ENCODE measurements at regions not wholly inside any gene's neighbourhood (a gene's known extent, or its start where the extent isn't known, plus 50 kb on each side); places are given as distances from the start of the nearest gene placed in this dataset.

GRCh38 chr13:33445024-33445423 is 159.5 kb upstream of the STARD13 start:
- no peak for DNase-seq (ENCODE audit: extremely low read depth, insufficient read length)
- TF ChIP-seq CTCF (IDR thresholded peaks at IDR 0.05; ENCODE audit: insufficient read depth, low read length, poor library complexity, severe bottlenecking): no peak
- H3K27me3 ChIP-seq (replicated peaks; ENCODE audit: control insufficient read depth, insufficient read depth, low read length): no peaks in the 10 kb centered on the region
- H3K4me3 ChIP-seq (replicated peaks; ENCODE audit: low read depth, low read length): no peak overlapping the region
- no peaks in the 10 kb centered on the region for H3K36me3 ChIP-seq (ENCODE audit: control insufficient read depth, insufficient read depth, low read length)

GRCh38 chr13:33445476-33445875 is 159.9 kb upstream of the STARD13 start:
- DNase-seq (ENCODE audit: extremely low read depth, insufficient read length): no peak
- H3K4me3 ChIP-seq (replicated peaks; ENCODE audit: low read depth, low read length): no peak overlapping the region
- no peaks in the 10 kb centered on the region for H3K27me3 ChIP-seq (replicated peaks; ENCODE audit: control insufficient read depth, insufficient read depth, low read length)
- no peaks in the 10 kb centered on the region for H3K36me3 ChIP-seq (ENCODE audit: control insufficient read depth, insufficient read depth, low read length)
- no peak for TF ChIP-seq CTCF (IDR thresholded peaks at IDR 0.05; ENCODE audit: insufficient read depth, low read length, poor library complexity, severe bottlenecking)

GRCh38 chr13:33446821-33447725 is 161.5 kb upstream of the STARD13 start:
- no peak for TF ChIP-seq CTCF (IDR thresholded peaks at IDR 0.05; ENCODE audit: insufficient read depth, low read length, poor library complexity, severe bottlenecking)
- H3K36me3 ChIP-seq (ENCODE audit: control insufficient read depth, insufficient read depth, low read length): no peaks in the 10 kb centered on the region
- no peak overlapping the region for H3K4me3 ChIP-seq (replicated peaks; ENCODE audit: low read depth, low read length)
- DNase-seq (ENCODE audit: extremely low read depth, insufficient read length): no peak
- no peaks in the 10 kb centered on the region for H3K27me3 ChIP-seq (replicated peaks; ENCODE audit: control insufficient read depth, insufficient read depth, low read length)

GRCh38 chr13:33448889-33449288 is 163.3 kb upstream of the STARD13 start:
- H3K4me3 ChIP-seq (replicated peaks; ENCODE audit: low read depth, low read length): no peak overlapping the region
- no peaks in the 10 kb centered on the region for H3K36me3 ChIP-seq (ENCODE audit: control insufficient read depth, insufficient read depth, low read length)

GRCh38 chr13:33450956-33451709 is 165.6 kb upstream of the STARD13 start:
- no peak for DNase-seq (ENCODE audit: extremely low read depth, insufficient read length)
- no peaks in the 10 kb centered on the region for H3K36me3 ChIP-seq (ENCODE audit: control insufficient read depth, insufficient read depth, low read length)
- no peak for TF ChIP-seq CTCF (IDR thresholded peaks at IDR 0.05; ENCODE audit: insufficient read depth, low read length, poor library complexity, severe bottlenecking)

More at GRCh38 chr13:33448889-33449288, 163.3 kb upstream of the STARD13 start:
- H3K27me3 ChIP-seq (replicated peaks; ENCODE audit: control insufficient read depth, insufficient read depth, low read length): no peaks in the 10 kb centered on the region
- no peak for TF ChIP-seq CTCF (IDR thresholded peaks at IDR 0.05; ENCODE audit: insufficient read depth, low read length, poor library complexity, severe bottlenecking)
- no peak for DNase-seq (ENCODE audit: extremely low read depth, insufficient read length)

More at GRCh38 chr13:33450956-33451709, 165.6 kb upstream of the STARD13 start:
- Histone ChIP-seq H3K4me3 (replicated peaks; ENCODE audit: low read depth, low read length) (no peak overlapping the region), H3K27me3 (replicated peaks; ENCODE audit: control insufficient read depth, insufficient read depth, low read length) (no peaks in the 10 kb centered on the region)

Measured in GM06990 (cell line).